ENCODE measurements at regions not wholly inside any gene's neighbourhood (a gene's known extent, or its start where the extent isn't known, plus 50 kb on each side); places are given as distances from the start of the nearest gene placed in this dataset.

DNA sequence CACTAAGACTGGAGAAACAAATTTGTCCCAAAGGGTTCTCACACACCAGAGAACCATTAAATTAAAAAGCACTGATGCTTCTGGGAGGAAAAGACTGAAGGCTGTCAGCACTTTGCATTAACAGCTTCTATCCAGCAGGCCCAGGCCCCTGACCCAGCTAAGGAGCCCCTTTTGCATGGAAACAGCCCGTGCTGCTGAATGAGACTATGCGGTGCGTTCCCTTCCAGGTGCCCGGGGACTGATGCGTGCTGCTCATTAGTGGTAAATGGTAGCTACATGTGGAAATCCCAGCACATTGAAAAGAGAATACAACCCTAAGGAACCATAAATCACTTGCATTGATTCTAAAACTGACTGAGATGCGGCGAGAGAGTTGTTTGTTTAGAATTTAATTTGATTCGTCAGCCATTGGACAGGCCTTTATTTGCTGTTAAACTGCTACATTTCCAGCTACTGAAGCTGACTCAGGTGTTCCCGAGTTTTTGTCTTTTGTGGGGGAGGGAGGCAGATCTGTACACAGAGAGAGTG is 351.0 kb upstream of the SLC24A2 start:
- no peak for TF ChIP-seq EP300 (IDR thresholded peaks at IDR 0.05)
- TF ChIP-seq POLR2AphosphoS5 (IDR thresholded peaks at IDR 0.05): no peak
- no peak for TF ChIP-seq POLR2A (IDR thresholded peaks at IDR 0.05)
- TF ChIP-seq, protein P1, sequence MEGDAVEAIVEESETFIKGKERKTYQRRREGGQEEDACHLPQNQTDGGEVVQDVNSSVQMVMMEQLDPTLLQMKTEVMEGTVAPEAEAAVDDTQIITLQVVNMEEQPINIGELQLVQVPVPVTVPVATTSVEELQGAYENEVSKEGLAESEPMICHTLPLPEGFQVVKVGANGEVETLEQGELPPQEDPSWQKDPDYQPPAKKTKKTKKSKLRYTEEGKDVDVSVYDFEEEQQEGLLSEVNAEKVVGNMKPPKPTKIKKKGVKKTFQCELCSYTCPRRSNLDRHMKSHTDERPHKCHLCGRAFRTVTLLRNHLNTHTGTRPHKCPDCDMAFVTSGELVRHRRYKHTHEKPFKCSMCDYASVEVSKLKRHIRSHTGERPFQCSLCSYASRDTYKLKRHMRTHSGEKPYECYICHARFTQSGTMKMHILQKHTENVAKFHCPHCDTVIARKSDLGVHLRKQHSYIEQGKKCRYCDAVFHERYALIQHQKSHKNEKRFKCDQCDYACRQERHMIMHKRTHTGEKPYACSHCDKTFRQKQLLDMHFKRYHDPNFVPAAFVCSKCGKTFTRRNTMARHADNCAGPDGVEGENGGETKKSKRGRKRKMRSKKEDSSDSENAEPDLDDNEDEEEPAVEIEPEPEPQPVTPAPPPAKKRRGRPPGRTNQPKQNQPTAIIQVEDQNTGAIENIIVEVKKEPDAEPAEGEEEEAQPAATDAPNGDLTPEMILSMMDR (IDR thresholded peaks at IDR 0.05): no peak
- H3K36me3 ChIP-seq: no peaks in the 10 kb centered on the region
- no peak overlapping the region for H3K27ac ChIP-seq
- no peaks in the 10 kb centered on the region for H3K9me3 ChIP-seq
- intact Hi-C loops (cut with DNase I; ENCODE audit: low total_unique reads): no loop called here
- DNase-seq: no peak
- peaks cover 0 to 3% (median 0%) of the 10 kb centered on the region in 3 donors for H3K27me3 ChIP-seq
- H3K4me1 ChIP-seq: peaks cover 0 to 4% (median under 1%) of the 10 kb centered on the region in 4 donors
- WGBS, 5 donors: 60 to 81% (median 65%) methylated on average over 9 of the region's 9 CpGs
- no peak overlapping the region for H3K4me3 ChIP-seq

DNA sequence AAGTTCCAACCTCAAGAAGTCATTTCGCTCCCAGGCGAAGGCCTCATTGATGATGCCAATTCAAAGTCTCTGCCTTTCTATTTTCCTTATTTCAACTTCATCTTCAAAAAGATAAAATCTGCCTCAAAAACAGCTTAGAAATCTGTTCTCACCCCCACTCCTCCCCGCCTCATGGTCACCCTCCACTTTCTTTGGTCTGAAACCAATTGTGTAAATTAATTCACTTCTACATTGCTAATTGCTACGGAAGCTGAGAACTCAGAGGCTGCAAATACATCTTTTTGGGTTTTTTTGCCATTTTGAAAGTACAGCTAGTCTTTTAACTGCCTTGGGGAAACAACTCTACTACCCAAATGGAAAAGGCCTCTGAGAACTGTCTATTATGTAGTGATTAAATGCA is 350.0 kb upstream of the SLC24A2 start:
- intact Hi-C loops (cut with DNase I; ENCODE audit: low total_unique reads): no loop called here
- H3K27me3 ChIP-seq: peaks cover 0 to 1% (median 0%) of the 10 kb centered on the region in 3 donors
- H3K36me3 ChIP-seq: no peaks in the 10 kb centered on the region
- TF ChIP-seq, protein P1 (IDR thresholded peaks at IDR 0.05): no peak
- TF ChIP-seq POLR2A (IDR thresholded peaks at IDR 0.05) (no peak), POLR2AphosphoS5 (IDR thresholded peaks at IDR 0.05) (no peak), EP300 (IDR thresholded peaks at IDR 0.05) (no peak)
- H3K9me3 ChIP-seq: no peaks in the 10 kb centered on the region
- no peak for DNase-seq
- no peak overlapping the region for H3K4me3 ChIP-seq
- H3K4me1 ChIP-seq: no peaks in the 10 kb centered on the region
- WGBS, 5 donors: 84 to 98% (median 91%) methylated on average over 4 of the region's 4 CpGs
- H3K27ac ChIP-seq: no peak overlapping the region

DNA sequence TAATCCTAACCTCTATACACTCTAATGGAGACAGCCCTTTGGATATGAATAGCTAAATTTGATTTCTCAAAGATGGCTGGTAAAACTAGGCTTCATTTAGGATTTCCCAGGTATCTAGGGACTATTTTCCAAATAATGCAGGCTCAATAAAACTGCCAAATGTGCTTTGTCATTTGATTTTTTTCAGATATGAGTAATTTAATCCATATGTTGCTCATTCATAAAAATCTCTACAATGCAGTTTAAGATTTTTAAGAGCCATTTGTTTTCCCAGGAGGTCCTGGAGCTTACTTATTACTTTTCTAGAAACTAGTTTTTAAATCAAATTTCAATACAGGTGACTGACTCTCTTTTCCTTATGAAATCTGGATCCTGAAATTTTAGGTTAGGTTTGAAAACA is 349.3 kb upstream of the SLC24A2 start:
- Histone ChIP-seq H3K4me3 (no peak overlapping the region), H3K27ac (no peak overlapping the region), H3K9me3 (no peaks in the 10 kb centered on the region), H3K36me3 (no peaks in the 10 kb centered on the region), H3K4me1 (no peaks in the 10 kb centered on the region), H3K27me3 (no peaks in the 10 kb centered on the region)
- intact Hi-C loops (cut with DNase I; ENCODE audit: low total_unique reads): no loop called here
- no peak for DNase-seq
- TF ChIP-seq POLR2A (IDR thresholded peaks at IDR 0.05) (no peak), POLR2AphosphoS5 (IDR thresholded peaks at IDR 0.05) (no peak), EP300 (IDR thresholded peaks at IDR 0.05) (no peak)
- TF ChIP-seq, protein P1 (IDR thresholded peaks at IDR 0.05): no peak

DNA sequence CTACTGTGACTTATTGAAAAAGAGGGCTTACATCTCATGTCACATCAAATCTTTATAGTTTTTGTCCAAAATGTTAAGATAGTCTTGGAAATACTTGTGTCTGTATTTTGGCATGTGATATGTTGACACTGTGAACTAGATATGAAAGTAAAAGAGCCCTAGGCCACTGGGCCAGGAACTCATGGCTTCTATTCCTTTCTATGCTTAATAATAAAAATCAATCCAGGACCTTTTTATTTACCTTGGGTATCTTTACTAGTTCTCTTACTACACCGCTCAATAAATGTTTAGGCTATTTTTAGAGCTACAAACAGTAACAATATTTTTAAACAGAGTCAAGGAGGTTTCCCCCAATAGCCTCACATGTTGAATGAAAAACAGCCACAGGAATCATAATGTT is 348.6 kb upstream of the SLC24A2 start:
- Histone ChIP-seq H3K27ac (no peak overlapping the region), H3K4me1 (no peaks in the 10 kb centered on the region), H3K9me3 (no peaks in the 10 kb centered on the region), H3K27me3 (no peaks in the 10 kb centered on the region), H3K4me3 (no peak overlapping the region), H3K36me3 (no peaks in the 10 kb centered on the region)
- intact Hi-C loops (cut with DNase I; ENCODE audit: low total_unique reads): no loop called here
- 29 to 46% (median 37%) methylated on average over 1 of the region's 1 CpG for WGBS, 5 donors
- DNase-seq: no peak
- TF ChIP-seq POLR2A (IDR thresholded peaks at IDR 0.05) (no peak), EP300 (IDR thresholded peaks at IDR 0.05) (no peak), POLR2AphosphoS5 (IDR thresholded peaks at IDR 0.05) (no peak)
- TF ChIP-seq, protein P1 (IDR thresholded peaks at IDR 0.05): no peak

All from stomach (tissue), 8 donors.